ENCODE measurements at regions not wholly inside any gene's neighbourhood (a gene's known extent, or its start where the extent isn't known, plus 50 kb on each side); places are given as distances from the start of the nearest gene placed in this dataset.
"Not testable (repeated sequence)": the region's sequence is repeated elsewhere in the genome, so short reads cannot be mapped to it uniquely, and the experiment has no call there.

DNA sequence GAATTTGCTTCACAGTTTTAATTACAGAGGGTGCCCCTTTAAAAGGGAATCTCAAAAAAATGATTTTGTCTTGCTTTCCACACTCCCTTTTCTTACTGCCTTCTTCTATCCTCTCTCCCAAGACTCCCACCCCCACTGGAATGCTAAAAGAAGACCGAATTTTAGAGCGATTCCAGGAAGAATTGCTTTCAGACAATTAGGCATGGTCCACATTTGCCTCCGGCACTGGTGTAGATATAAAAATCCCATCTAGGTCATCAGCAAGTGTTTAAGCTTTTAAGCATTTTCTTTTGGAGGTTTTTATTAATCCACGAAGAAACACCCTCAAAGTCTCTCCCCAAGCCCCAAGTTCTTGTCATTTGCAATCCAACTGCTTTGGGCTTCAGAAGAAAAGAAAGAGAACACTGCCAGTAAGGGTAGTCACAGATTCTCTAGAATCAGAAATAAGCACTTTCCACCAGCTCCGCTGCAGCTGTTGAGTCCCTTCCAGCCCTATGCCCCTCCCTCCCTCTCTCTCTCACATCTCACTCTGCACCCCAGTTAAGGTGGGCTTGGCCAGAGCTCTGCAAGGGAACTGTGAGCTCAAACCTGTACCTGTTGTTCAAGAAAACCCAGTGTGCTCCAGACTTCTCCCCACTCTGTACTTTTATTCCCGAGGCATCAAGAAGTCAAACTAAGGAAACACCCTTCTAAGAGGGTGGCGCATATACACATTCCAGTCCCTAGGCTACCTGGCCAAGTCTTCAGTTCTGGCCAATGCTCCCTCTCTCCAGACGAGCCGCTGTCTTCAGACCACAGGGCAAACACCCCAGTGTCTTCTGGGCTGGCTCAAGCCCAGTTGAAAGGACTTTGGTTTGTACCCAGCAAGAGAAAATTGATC, 170.2 kb downstream of the RGS9 start:
- intact Hi-C loops (cut with DNase I; ENCODE audit: low total_unique reads), result no loop called here
- DNase-seq (ENCODE audit: low spot score in 2 of 2), result no peak
- no peaks in the 10 kb centered on the region for H3K9me3 ChIP-seq
- no peaks in the 10 kb centered on the region for H3K27me3 ChIP-seq
- H3K27ac ChIP-seq, result no peak overlapping the region
- H3K36me3 ChIP-seq, result no peaks in the 10 kb centered on the region
- H3K4me3 ChIP-seq, result no peak overlapping the region
- H3K4me1 ChIP-seq, result no peaks in the 10 kb centered on the region
- no peak for TF ChIP-seq POLR2A (IDR thresholded peaks at IDR 0.05)
- TF ChIP-seq CTCF (IDR thresholded peaks at IDR 0.05), result no peak
- no peak for TF ChIP-seq POLR2AphosphoS5 (IDR thresholded peaks at IDR 0.05)

GRCh38 chr17:65305778-65306177, 168.6 kb downstream of the RGS9 start:
- H3K36me3 ChIP-seq, result no peaks in the 10 kb centered on the region
- no peak overlapping the region for H3K4me3 ChIP-seq
- no peak for TF ChIP-seq POLR2A (IDR thresholded peaks at IDR 0.05)
- TF ChIP-seq POLR2AphosphoS5 (IDR thresholded peaks at IDR 0.05), result no peak
- TF ChIP-seq CTCF (IDR thresholded peaks at IDR 0.05), result no peak
- intact Hi-C loops (cut with DNase I; ENCODE audit: low total_unique reads), result no loop called here
- no peaks in the 10 kb centered on the region for H3K9me3 ChIP-seq
- no peaks in the 10 kb centered on the region for H3K27me3 ChIP-seq
- no peak overlapping the region for H3K27ac ChIP-seq
- no peak for DNase-seq (ENCODE audit: low spot score in 2 of 2)
- no peaks in the 10 kb centered on the region for H3K4me1 ChIP-seq

DNA sequence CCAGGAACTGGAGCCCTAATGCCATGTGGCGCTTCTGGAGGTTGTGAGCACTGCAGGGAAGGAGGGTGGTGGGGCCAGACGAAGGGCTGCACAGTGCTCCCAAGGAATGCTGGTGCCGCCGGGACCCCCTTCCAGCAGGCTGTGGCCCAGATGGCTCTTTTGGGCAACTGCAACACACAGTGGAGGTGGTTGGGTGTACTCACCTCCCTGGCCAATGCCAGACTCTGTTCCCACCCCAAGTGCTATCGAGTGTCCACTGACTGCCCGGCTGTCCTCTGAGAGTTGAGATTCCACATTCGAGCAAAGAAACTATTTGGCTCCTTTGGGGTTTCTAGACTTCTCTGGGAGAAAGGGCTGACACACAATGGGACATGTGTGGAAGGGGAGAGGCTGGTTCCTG, 167.9 kb downstream of the RGS9 start:
- no peak for DNase-seq (ENCODE audit: low spot score in 2 of 2)
- no peak for TF ChIP-seq POLR2A (IDR thresholded peaks at IDR 0.05)
- TF ChIP-seq CTCF (IDR thresholded peaks at IDR 0.05), result no peak
- TF ChIP-seq POLR2AphosphoS5 (IDR thresholded peaks at IDR 0.05), result no peak
- H3K36me3 ChIP-seq, result no peaks in the 10 kb centered on the region
- H3K27ac ChIP-seq, result no peak overlapping the region
- no peaks in the 10 kb centered on the region for H3K4me1 ChIP-seq
- no peaks in the 10 kb centered on the region for H3K9me3 ChIP-seq
- intact Hi-C loops (cut with DNase I; ENCODE audit: low total_unique reads), result no loop called here
- H3K27me3 ChIP-seq, result no peaks in the 10 kb centered on the region
- no peak overlapping the region for H3K4me3 ChIP-seq

- DNase-seq (ENCODE audit: low spot score in 2 of 2); H3K36me3 ChIP-seq; H3K4me1 ChIP-seq; H3K27ac ChIP-seq; intact Hi-C loops (cut with DNase I; ENCODE audit: low total_unique reads); H3K27me3 ChIP-seq; H3K9me3 ChIP-seq; H3K4me3 ChIP-seq: not testable (repeated sequence)
Observed at GRCh38 chr17:65301882-65302281, 164.7 kb downstream of the RGS9 start.

DNA sequence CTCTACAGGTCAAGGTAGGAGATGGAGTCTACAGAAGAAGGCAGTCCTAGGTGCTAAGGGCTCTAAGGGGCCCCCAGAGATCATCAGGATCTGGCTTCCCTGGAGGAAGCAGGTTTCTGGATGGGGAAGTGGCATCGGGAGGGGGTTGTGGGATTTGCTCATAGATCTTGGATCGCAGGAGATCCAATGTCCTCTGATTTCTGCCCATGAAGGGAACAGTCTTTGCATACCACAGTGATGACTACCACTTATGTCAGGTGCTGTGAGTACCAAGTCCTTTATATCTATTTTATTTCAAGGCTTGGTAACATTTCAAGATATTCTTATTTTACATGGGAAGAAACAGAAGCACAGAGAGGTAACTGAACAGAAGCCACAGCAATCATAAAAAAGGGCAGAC, 164.0 kb downstream of the RGS9 start:
- Histone ChIP-seq H3K27me3 (no peaks in the 10 kb centered on the region), H3K4me1 (no peaks in the 10 kb centered on the region), H3K27ac (no peak overlapping the region), H3K9me3 (no peaks in the 10 kb centered on the region), H3K4me3 (no peak overlapping the region), H3K36me3 (no peaks in the 10 kb centered on the region)
- intact Hi-C loops (cut with DNase I; ENCODE audit: low total_unique reads), result no loop called here
- TF ChIP-seq CTCF (IDR thresholded peaks at IDR 0.05) (no peak), POLR2A (IDR thresholded peaks at IDR 0.05) (no peak), POLR2AphosphoS5 (IDR thresholded peaks at IDR 0.05) (no peak)
- no peak for DNase-seq (ENCODE audit: low spot score in 2 of 2)

Measured in breast epithelium (tissue), 4 donors.